HUES6 (cell line): ENCODE measurements at regions not wholly inside any gene's neighbourhood (a gene's known extent, or its start where the extent isn't known, plus 50 kb on each side); places are given as distances from the start of the nearest gene placed in this dataset.
"Not testable (repeated sequence)": the region's sequence is repeated elsewhere in the genome, so short reads cannot be mapped to it uniquely, and the experiment has no call there.

ENCODE experiments used
- H3K27ac ChIP-seq: 2 replicates; pipeline ENCODE4 v1.7.0; 2013; ENCODE audit warnings: low read depth, mild to moderate bottlenecking, low read length, inconsistent platforms
- H3K27me3 ChIP-seq: 2 replicates; pipeline ENCODE4 v1.6.1; 2013; ENCODE audit warnings: low read length; ENCODE audit not compliant: control insufficient read depth, insufficient read depth
- H3K36me3 ChIP-seq: 2 replicates; pipeline ENCODE4 v1.6.1; 2013; ENCODE audit warnings: low read length; ENCODE audit not compliant: control insufficient read depth, insufficient read depth
- H3K4me1 ChIP-seq: 2 replicates; pipeline ENCODE4 v1.6.1; 2013; ENCODE audit warnings: low read length; ENCODE audit not compliant: control insufficient read depth, insufficient read depth
- H3K4me3 ChIP-seq: 2 replicates; pipeline ENCODE4 v1.5.1; 2013; ENCODE audit warnings: low read depth, low read length
- H3K9ac ChIP-seq: one replicate; pipeline ENCODE4 v1.6.1; 2013; ENCODE audit warnings: mild to moderate bottlenecking, low read length
- H3K9me3 ChIP-seq: 2 replicates; pipeline ENCODE4 v1.6.1; 2013; ENCODE audit warnings: low read depth, low read length; ENCODE audit not compliant: control insufficient read depth, insufficient read depth

DNA sequence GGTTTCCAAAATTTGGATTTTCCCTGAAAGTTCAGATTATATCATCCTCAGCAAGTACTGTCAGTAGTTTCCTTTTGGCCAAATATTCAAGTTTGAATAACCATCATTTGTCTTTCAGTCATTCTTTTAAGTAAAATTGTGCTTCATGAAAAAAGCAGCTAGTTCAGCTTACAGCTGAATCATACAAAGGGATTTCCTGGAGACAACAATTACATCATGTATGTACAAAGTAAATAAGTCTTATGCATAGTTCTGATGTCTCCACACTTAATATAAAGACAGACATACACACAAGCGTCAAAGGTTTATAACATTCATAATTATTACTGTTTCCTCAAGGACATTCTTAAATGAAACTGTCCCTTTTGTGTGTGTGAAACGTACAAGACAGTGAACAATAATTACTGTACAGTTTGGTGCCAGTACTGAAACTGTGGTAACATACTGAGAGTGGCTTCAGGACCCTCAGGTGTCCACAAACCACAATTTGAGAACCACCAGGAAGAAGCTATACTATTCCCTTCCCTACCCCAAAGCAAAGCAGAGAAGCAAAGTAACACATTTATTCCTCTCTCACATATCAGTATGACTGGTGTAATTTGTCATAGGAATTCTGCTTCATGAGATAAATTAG lies 746.6 kb downstream of the TAF11L14 start:
- Histone ChIP-seq H3K9me3 (no peaks in the 10 kb centered on the region), H3K27ac (no peak overlapping the region), H3K36me3 (no peaks in the 10 kb centered on the region), H3K4me3 (no peak overlapping the region), H3K9ac (no peak overlapping the region), H3K27me3 (no peaks in the 10 kb centered on the region), H3K4me1 (0 out of 2 replicates have a peak, but pooled peaks cover 5% of the 10 kb centered on the region)

DNA sequence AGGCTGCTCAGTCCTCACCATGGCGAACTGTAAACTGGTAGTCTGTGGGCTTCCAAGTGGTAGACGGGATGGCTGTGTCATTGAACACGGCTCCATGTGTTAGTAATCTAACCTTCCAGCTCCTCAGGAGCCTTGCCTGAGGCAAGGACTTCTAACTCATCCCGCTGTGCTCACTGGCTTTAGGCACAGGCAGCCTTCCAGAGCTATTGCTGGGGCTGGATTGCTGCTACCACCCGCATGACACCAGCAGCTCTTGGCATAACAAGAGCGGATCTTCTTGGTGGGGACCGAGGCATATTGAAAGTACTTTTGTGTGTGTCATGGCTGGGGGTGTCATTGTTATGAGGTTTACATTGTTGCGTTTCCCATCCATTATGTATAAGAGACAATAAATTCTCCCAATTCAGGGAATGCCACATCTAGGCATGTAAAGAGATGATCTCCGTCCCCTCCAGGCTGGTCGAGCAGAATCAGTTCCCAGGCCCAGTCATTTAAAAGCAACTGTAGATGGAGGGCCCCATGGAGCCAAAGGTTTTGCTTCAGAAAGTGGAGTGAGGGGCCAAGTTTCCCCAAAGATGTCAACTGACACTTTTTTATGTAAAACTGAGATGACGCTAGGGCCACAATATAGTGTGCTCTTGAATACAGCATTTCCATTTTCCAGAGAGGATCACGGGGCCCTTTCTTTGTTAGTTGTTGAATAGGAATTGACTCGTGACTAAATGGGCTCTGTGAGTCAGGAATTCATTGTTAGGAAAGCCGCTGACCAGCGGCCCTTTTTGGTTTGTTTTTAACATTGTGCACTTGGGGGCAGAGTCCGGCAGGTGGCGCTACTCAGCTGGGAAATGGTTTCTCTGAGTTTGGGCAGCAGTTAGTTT lies 759.5 kb downstream of the TAF11L14 start:
- Histone ChIP-seq H3K27me3 (no peaks in the 10 kb centered on the region), H3K9me3 (no peaks in the 10 kb centered on the region), H3K36me3 (no peaks in the 10 kb centered on the region), H3K27ac (no peak overlapping the region; the same call in 1 of the 2 replicates), H3K4me1 (peaks cover 18% of the 10 kb centered on the region), H3K4me3 (0 out of 2 replicates have a peak overlapping the region, but pooled peaks have one; percentile 9), H3K9ac (peak overlapping the region; percentile 55)

DNA sequence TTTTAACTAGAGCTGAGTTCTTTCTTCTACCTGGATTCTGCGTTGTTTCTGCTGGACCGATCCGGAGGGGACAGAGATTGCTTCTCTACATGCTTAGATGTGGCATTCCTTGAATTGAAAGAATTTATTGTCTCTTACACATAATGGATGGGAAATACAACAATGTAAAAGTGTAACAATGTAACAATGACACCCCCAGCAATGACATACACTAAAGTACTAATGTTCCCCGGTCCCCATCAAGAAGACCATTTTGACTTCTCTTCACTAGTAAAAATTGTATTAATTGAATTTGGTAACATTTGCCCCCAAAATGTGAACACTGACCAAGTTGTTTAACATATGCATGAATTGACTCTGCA lies 760.2 kb downstream of the TAF11L14 start:
- H3K9ac ChIP-seq = no peak overlapping the region

DNA sequence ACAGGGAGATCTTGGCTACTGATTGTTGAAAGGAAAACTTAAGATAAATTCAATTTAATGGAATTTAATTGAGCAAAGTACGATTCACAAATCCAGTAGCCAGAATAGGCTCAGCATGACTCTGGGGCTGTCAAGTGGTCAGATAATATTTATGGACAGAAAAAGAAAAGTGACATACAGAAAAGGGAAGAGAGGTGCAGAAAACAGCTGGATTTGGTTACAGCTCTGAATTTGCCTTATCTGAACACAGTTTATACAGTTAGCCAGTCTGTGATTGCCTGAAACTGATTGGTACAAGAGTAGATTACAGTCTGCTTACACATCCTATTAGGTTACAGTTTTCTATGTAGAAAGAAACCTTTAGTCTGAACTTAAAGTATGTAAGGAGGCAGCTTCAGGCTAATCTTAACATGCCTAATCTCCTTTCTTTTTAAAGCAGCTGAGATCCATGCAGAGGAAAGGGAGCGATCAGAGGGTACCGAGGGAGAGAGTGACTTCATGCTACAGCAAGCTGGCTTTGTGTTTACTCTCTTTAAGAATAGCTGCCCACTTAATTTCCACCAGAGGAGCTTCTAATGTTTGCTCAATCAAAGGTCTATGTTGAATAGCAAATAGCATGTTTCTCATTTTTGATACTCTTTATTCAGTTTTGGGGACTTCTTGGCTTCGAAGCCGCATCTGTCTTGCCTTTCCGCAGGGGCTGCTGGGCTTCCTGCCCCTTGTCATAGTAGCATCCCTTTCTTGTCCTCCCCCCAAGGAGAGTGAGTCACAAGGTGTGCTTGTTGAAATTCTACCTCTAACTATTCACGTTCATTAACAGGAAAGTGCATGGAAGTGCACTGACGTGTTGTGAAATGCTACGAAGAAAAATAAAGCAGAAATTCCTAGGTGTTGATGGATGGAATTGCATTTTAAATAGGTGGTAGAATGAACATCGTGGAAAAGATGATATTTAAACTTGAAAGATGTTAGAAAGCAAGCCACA lies 761.2 kb downstream of the TAF11L14 start:
- Histone ChIP-seq H3K4me1 (peaks cover 18% of the 10 kb centered on the region), H3K27ac (no peak overlapping the region), H3K9me3 (no peaks in the 10 kb centered on the region), H3K4me3 (no peak overlapping the region), H3K9ac (no peak overlapping the region), H3K36me3 (no peaks in the 10 kb centered on the region), H3K27me3 (no peaks in the 10 kb centered on the region)

More for the DNA sequence above, 760.2 kb downstream of the TAF11L14 start:
- no peak overlapping the region for H3K4me3 ChIP-seq
- no peaks in the 10 kb centered on the region for H3K27me3 ChIP-seq
- no peak overlapping the region for H3K27ac ChIP-seq
- peaks cover 18% of the 10 kb centered on the region for H3K4me1 ChIP-seq
- no peaks in the 10 kb centered on the region for H3K9me3 ChIP-seq
- H3K36me3 ChIP-seq = no peaks in the 10 kb centered on the region

DNA sequence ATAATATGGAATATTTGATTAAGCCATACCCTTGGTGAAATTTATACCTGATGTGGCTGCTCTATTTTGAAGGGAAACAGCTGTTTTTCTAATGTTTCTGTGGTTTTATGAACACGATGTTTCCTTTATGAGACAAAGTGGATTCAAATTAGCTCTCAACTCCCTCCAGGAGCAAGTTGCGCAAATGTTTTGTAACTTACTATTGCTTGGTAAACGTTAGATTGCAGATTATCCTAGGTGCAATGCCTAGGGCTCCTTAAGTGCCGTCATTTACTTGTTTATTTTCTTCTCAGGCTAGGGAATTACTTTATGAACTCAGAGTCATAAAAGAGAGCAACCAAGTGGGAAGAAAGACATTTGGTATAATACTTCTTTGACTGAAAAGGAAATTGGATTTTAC lies 763.1 kb downstream of the TAF11L14 start:
- Histone ChIP-seq H3K4me1 (peaks cover 18% of the 10 kb centered on the region), H3K27me3 (no peaks in the 10 kb centered on the region), H3K27ac (no peak overlapping the region), H3K9ac (no peak overlapping the region), H3K9me3 (no peaks in the 10 kb centered on the region), H3K36me3 (no peaks in the 10 kb centered on the region), H3K4me3 (no peak overlapping the region)

DNA sequence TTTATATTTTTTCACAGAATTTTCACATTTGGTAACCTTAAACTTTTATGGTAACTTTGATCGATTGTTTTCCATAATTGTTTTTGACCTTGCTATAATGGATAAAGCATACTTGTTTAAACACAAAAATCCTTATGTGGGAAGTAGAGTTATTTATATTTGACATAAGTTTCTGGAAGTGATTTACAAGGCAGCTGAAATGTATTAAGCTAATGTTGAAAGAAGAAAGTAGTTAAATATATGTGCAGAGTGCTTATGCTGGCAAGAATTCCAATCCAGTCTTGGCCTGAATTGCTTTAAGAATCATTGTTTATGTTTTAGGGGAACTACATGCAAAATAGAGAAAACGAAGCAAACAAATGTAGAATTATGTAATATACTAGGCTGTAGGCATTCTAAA lies 763.6 kb downstream of the TAF11L14 start:
- Histone ChIP-seq H3K9ac (no peak overlapping the region), H3K27me3 (no peaks in the 10 kb centered on the region), H3K27ac (no peak overlapping the region), H3K9me3 (no peaks in the 10 kb centered on the region), H3K4me1 (peaks cover 18% of the 10 kb centered on the region), H3K4me3 (no peak overlapping the region), H3K36me3 (no peaks in the 10 kb centered on the region)

DNA sequence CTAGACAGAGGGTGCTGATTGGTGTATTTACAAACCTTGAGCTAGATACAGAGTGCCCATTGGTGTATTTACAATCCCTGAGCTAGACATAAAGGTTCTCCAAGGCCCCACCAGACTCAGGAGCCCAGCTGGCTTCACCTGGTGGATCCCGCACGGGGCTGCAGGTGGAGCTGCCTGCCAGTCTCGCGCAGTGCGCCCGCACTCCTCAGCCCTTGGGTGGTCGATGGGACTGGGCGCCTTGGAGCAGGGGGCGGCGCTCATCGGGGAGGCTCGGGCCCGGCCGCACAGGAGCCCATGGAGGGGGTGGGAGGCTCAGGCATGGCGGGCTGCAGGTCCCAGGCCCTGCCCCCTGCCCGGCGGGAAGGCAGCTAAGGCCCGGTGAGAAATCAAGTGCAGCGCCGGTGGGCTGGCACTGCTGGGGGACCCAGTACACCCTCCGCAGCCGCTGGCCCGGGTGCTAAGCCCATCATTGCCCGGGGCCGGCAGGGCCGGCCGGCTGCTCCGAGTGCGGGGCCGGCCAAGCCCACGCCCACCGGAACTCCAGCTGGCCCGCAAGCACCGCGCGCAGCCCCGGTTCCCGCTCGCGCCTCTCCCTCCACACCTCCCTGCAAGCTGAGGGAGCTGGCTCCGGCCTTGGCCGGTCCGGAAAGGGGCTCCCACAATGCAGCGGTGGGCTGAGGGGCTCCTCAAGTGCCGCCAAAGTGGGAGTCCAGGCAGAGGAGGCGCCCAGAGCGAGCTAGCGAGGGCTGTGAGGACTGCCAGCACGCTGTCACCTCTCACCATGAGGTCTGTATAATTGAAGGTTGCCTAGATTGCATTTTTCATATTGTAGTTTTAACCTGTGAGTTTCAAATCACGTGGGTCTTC lies 765.4 kb downstream of the TAF11L14 start:
- not testable (repeated sequence) for H3K4me3 ChIP-seq, H3K27me3 ChIP-seq, H3K27ac ChIP-seq, H3K4me1 ChIP-seq, H3K36me3 ChIP-seq, H3K9me3 ChIP-seq, H3K9ac ChIP-seq

DNA sequence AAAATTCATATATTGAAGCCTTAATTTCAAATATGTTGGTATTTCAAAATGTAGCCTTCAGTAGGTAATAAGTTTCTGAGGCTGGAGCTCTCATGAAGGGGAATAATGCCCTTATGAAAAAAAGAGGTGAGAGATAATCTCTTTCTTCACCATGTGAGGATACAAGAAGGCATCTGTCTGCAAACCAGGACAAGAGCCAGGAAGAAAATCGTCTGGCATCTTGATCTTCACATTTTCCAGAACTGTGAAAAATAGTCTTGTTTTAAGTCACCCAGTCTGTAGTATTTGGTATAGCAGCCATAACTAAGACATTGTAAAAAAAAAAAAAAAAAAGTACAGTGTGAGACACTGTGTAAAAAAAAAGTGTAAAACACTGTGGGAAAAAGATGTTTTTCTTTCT lies 768.9 kb downstream of the TAF11L14 start:
- Histone ChIP-seq H3K9me3 (no peaks in the 10 kb centered on the region), H3K27me3 (no peaks in the 10 kb centered on the region), H3K4me3 (no peak overlapping the region), H3K4me1 (no peaks in the 10 kb centered on the region), H3K27ac (no peak overlapping the region), H3K36me3 (no peaks in the 10 kb centered on the region), H3K9ac (no peak overlapping the region)

DNA sequence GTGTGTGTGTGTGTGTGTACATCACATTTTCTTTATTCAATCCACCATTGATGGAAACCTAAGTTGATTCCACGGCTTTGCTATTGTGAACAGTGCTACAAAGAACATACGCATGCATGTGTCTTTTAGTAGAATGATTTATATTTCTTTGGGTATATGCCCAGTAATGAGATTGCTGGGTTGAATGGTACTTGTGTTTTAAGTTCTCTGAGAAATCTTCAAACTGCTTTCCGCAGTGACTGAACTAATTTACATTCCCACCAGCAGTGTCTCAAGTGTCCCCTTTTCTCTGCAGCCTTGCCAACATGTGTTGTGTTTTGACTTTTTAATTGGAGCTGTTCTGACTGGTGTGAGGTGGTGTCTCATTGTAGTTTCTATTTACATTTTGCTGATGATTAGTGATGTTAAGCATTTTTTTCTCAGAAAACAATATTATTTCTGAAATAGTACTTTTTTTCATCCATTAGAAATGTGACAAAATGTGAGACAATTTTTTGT lies 769.7 kb downstream of the TAF11L14 start:
- Histone ChIP-seq H3K4me3 (no peak overlapping the region), H3K4me1 (no peaks in the 10 kb centered on the region), H3K9ac (no peak overlapping the region), H3K36me3 (no peaks in the 10 kb centered on the region), H3K9me3 (no peaks in the 10 kb centered on the region), H3K27ac (no peak overlapping the region), H3K27me3 (no peaks in the 10 kb centered on the region)

DNA sequence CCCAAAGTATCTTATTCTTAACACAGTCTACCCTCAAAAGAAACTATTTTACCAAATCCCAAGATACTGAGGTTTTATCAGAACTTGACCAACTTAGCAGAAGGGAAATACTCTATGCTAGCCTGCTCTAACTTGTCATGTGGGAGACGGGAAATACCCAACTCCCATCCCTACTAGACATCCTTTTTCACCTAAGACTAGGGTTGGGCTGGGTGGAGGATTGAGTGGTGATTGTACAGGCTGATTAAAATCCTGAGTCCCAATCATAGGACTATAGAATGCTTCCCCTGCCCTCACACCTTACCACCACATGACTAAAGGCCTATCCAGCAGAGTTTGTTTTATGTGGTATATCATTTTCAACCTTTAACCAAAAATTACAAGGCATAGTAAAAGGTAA lies 786.5 kb downstream of the TAF11L14 start:
- H3K9me3 ChIP-seq = no peaks in the 10 kb centered on the region
- H3K27me3 ChIP-seq = no peaks in the 10 kb centered on the region
- H3K4me3 ChIP-seq = no peak overlapping the region
- H3K4me1 ChIP-seq = no peaks in the 10 kb centered on the region
- H3K9ac ChIP-seq = no peak overlapping the region
- H3K27ac ChIP-seq = no peak overlapping the region
- H3K36me3 ChIP-seq = no peaks in the 10 kb centered on the region
